Stimulated activated CD4-positive, alpha-beta T cell treated with anti-CD3 and anti-CD28 coated beads, Interleukin-4, amount 100 ng/mL, for 4 hours (primary cell): ENCODE measurements at regions not wholly inside any gene's neighbourhood (a gene's known extent, or its start where the extent isn't known, plus 50 kb on each side); places are given as distances from the start of the nearest gene placed in this dataset.
"Not testable (repeated sequence)": the region's sequence is repeated elsewhere in the genome, so short reads cannot be mapped to it uniquely, and the experiment has no call there.

Experiments
- DNase-seq, 2 experiments: peaks; one replicate each; pipeline ENCODE4 v3.0.0-alpha.2; 2020

DNA sequence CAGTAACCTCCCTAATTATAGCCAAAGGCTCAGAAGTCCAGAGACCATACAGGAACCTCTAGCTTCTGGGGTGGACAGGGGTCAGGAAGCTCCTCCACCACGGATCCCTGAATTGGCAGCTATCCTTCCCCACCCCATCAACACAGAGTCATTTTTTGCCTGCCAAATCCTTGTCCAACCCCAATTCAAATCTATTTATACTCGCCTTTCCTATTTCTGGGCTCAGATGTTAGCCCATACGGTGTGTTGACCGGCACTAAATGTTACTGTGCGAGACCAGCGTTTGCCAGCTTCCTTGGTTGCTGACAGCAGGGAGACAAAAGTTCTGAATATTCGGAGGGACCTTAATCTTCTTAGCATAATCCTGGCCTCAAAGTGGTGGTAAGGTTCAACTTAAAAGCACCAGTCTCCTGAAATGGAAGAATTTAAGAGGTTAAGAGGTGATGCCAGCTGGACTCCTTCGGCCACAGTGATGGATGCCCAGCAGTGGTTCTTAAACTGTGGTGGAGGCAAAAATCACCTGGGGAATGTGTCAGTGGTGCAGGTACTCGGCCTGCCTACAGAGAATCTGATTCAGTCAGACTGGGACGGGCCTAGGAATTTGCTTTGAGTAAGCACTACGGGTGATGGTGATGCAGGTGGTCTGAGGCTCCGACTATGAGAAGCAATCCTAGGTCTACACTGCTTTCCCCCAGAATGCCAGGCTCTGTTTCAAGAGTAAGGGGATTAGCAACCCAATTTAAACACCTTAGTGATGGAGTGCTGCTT is 204.8 kb upstream of the MEF2C start:
- DNase-seq: no peak

DNA sequence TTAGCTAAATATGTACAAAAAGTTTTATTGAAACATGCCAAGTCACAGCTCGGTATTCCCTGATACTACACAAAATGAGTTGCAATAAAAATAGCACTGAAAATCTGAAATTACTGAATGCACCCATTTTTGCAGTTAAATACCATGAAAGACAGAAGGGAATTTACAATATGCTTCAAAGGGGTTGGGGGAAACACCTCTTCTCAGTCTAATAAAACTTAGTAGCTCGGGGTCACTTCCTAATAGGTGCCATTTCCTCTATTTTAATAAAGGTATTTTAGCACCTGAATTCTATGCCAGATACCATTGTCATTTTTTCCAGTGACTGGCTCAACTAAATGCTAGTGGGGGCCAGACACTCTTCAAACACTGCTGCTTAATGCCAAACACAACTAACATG is 204.1 kb upstream of the MEF2C start:
- DNase-seq: no peak

DNA sequence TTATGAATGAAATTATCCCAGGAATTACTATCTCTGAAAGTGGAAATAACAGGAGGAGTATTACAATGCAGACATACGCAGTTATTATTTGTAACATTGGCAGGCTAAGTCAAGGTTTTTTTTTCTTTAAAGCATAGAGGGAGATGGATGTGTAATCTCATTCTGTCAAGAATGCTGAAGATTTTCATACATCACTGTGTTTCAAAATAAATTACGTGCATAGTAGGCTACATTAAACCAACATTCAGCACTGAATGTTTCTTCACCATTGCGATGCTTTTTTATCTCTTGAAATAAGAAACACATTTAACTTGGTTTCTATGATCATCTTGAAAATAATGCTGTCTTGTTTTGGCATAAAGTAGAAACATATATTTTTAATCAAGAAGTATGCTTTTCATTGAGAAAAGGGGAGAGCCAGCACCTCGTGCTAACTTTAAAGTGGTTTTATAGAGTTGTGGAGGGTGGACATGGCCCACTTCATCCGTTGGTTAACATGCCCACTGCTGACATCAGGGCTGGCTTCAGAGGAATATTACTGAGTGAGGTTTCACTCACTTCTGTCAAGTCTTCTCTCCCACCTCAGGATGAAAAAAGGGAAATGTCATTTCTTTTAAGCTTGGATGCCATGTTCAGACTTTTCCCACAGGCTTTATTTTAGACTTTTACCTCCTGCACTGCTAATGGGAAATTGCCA is 203.6 kb upstream of the MEF2C start:
- no peak for DNase-seq

DNA sequence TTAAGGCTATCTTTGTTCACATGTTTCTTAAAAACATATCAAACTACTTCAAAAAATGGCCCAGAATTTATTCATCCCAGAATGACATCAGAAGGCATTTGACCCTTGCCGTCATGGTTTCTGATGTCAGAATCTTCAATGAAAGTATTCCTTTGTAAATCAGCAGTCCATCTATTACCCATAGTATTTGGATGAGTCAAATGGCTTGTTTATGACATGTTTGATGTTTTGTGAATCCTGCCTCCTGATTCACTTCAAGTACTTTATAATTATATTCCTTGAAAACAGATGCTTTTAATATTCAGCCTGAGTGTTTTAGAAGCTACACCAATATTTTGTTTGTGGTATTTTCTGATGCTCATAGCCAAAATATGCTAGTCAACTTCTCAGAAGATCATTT is 200.8 kb upstream of the MEF2C start:
- no peak for DNase-seq

DNA sequence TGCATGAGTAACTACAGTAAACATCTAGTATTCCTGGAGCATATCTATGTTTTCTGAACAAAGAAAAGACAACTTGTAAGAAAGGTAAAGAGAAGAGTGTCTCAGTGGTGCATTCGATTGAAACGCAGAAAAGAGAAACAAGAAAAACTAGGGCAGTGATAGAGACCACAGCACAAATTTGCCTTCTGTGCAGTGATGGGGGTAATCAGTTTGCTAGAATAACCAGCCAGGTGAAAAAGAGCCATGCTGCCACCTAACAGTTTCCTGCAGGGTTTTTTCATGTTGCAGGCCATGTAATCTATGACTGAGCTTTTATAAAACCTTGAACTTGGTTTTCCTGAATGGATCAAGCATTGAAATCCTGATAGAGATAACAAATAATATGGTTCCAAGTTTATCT is 198.4 kb upstream of the MEF2C start:
- no peak for DNase-seq

DNA sequence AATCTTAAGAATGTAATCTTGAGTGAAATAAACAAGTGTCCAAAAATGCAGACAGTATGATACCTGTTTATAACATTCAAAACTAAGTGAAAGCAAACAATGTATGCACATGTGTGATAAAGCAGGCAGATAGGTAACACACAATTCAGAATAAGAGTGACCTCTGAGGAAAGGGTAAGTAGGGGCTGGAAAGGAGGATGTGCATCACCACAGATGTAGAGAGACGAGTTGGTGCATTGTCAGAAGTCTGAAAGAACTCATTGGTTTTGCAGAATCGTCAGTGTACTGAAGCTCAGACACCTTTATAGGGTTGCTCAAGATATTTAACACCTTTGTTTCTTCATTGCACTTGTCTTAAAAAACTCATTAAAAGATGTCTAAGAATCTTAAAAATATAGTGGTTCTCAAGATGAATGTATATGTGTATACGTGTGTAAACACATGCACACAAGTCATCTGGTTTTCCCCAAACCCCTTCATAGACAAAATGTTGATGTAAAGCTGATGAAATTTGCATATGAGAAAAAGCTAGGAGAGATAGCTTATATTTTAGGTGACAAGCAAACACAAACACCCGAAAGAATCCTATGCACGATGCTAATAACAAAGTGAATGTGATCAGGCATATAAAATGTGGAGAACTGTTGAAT is 197.6 kb upstream of the MEF2C start:
- DNase-seq: no peak

- no peak for DNase-seq
Observed at GRCh38 chr5:89072842-89073672, 190.1 kb upstream of the MEF2C start.

- DNase-seq: no peak
Observed at GRCh38 chr5:89071941-89072331, 189.0 kb upstream of the MEF2C start.

DNA sequence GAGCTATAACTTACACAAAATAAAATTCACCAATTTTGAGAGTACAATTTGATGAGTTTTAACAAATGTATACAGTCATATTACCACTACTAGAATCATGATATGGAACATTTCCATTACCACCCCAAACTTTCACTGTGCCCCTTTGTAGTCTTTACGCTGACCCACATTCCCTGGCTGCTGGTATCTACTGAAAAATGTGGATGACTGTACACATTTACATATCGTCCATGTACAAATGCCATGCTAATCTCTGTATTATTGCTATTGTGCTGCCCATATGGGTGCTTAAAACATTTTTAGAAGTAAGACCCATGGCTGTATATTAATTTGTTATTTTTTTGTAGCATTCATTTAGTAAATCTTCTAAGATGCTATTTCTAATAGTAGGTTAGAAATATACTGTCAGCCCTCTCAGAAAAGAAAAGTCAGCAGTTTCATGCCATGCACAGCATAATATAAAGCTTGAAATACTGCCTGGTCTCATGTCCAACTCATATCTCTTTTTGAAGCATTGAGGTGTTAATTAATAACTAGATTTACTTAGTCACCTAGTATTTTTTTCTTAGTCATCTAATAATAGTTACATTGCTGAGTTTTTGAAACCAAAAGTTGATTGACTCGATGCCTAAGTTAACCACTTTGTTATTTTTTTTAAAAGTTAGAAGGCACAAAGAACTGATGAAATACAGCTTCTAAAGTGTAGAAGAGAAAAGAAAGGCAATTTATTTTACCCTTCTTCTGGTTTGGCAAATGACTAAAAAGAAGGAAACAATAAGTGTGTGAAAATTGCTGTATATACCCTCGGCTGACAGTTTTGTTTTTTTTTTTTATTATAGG is 188.3 kb upstream of the MEF2C start:
- no peak for DNase-seq

- no peak for DNase-seq
Observed at GRCh38 chr5:89069591-89069990, 186.6 kb upstream of the MEF2C start.

- DNase-seq: no peak
Observed at GRCh38 chr5:89067362-89067761, 184.4 kb upstream of the MEF2C start.

- no peak for DNase-seq
Observed at GRCh38 chr5:89065919-89066318, 182.9 kb upstream of the MEF2C start.

DNA sequence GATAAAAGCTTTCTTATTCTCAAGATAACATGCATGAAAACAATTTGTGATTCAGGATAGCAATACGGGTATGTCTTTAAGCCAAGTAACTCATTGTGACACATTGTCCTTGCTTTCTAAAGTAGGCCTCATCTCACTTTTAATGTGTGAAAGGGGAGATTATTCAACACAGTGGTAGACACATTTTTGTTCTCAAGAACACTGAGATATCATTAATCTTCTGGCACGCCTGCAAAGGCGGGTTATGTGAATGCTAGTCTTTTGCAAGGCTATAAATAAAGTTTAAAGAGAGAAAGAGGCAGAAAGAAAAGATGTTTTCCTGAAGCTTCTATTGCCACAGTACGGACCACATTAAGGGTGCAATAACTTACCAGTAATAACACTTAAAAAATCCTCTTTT is 181.8 kb upstream of the MEF2C start:
- no peak for DNase-seq

DNA sequence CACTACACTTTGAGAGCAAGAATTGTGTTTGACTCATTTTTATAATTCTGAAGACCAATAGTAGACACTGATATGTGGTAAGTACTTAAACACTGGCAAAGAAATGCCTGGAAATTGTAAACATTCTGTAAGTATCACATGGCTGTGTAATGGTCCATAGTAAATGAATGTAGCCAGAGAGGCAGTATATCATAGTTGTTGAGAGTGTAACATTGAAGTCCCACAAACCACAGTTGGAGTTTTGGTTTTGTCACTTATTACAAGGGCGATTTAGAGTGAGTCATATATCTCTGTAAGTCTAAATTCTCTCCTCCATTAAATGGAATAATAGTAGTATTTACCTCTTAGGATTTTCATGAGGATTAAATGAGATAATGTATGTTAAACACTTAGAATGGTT is 181.1 kb upstream of the MEF2C start:
- no peak for DNase-seq

DNA sequence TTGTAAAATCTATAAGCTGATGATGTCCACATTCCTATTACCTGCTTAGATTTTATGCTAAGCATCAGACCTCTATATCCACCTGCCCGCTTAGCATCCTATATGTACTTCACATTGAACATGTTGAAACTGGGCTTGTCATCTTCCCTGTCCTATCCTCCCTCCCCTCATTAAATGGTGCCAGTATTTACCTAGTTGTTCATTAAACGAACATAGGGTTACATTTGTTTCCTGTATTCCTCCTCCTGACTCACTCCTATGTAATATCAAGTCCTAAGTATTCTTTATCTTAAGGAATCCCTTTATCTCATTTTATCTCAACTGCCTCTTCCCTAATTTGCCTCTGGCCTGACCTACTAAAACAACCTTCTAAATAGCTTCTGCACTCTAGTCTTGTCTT is 177.8 kb upstream of the MEF2C start:
- no peak for DNase-seq

DNA sequence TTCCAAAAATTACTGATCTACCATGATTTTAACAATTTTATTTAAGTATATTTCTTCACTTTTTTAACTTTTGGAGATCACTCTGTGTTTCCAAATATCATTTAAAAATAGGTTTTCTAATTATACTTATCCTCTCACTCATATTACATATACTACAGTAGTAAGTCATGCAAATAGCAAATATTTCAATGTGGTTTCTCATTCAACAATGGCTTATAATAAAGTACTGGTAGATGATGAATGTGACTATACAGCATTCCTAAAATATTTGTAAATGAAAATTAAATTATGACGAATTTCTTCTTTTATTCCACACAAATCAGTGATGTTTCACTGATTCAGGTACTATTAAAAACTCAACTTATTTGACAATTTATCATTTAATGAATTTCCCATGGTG is 176.3 kb upstream of the MEF2C start:
- DNase-seq: no peak

DNA sequence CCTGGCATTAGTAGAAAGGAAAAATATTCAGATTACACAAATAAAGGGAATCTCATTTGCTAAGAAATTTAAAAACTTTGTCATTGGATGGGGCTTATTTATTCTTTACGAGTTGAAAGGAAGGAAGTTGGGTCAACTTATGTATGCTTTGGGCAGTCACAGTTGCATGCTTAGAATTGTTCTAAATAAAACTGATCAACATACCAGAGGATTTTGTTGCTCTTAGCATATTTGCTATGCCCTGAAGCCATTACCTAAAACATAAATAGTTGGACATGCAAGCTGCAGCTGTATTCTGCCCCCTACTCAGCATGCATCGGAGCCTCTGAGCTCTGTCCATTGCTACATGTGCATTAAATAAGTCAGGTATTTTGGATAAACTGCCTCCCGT is 172.7 kb upstream of the MEF2C start:
- DNase-seq: no peak

- no peak for DNase-seq
Observed at GRCh38 chr5:89055015-89055694, 172.2 kb upstream of the MEF2C start.

- no peak for DNase-seq
Observed at GRCh38 chr5:89053547-89053946, 170.6 kb upstream of the MEF2C start.

- not testable (repeated sequence) for DNase-seq
Observed at GRCh38 chr5:89050062-89050461, 167.1 kb upstream of the MEF2C start.

DNA sequence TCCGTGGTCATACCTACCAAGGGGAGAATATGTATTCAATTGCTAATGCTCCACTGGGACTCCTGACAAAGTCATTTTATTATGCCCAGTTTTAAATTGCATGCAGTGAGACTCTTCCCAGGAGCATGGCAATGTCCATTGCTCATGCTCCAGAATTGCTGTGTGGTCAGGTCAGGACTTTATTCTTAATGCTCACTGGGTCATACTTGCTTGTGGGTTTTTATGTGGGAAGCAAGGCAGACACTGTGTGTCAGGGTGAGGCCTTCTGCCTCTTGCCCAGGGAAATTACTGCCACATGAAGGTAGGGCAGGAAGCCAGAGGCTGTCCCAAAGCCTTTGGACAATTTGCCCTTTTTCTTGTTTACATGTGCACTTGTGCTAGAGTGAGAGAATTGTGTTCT is 164.6 kb upstream of the MEF2C start:
- no peak for DNase-seq

DNA sequence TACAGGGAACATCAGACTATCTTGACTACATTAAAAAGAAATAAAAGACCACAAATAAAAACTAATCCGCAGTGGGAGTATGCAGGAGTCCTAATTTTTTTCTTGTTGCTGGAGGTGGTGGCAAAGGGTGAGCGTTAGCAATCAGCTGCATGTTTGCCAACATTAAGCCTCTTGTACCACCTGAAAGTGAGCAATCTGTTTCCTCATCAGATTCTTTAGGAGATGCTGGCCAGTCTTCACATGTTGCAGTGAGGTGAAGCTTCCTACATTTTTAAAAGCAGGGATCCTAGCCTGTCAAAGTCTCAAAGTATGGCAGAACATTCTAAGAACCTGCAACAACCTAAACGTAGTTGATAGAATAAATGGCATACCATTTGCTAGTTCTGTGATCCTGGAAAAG is 162.2 kb upstream of the MEF2C start:
- DNase-seq: no peak
